ENCODE measurements at regions not wholly inside any gene's neighbourhood (a gene's known extent, or its start where the extent isn't known, plus 50 kb on each side); places are given as distances from the start of the nearest gene placed in this dataset.

GRCh38 chr9:108519437-108519836 lies 336.3 kb downstream of the ACTL7B start:
- H3K27me3 ChIP-seq (ENCODE audit: insufficient read depth, low read length) = no peaks in the 10 kb centered on the region
- no peak overlapping the region for H3K4me2 ChIP-seq (ENCODE audit: insufficient read depth, insufficient read length, low read length)
- H2BK120ac ChIP-seq (ENCODE audit: low read depth, low read length, poor library complexity, severe bottlenecking) = no peak overlapping the region
- Mint-ChIP-seq H3K27ac (no peak overlapping the region), H3K9me3 (no peaks in the 10 kb centered on the region), H3K4me3 (no peak overlapping the region), H3K4me1 (no peaks in the 10 kb centered on the region), H3K27me3 (ENCODE audit: low read depth) (no peaks in the 10 kb centered on the region), H3K36me3 (ENCODE audit: insufficient read depth in 1 of 3, low read depth in 3 of 3) (no peaks in the 10 kb centered on the region)
- no peak overlapping the region for H3K23ac ChIP-seq (ENCODE audit: insufficient read length, low read depth, low read length)
- no peak overlapping the region for H2AFZ ChIP-seq (ENCODE audit: low read length)
- no peaks in the 10 kb centered on the region for H3K79me1 ChIP-seq (ENCODE audit: insufficient read depth, low read depth, low read length, poor library complexity, severe bottlenecking)
- no peak overlapping the region for H2AK5ac ChIP-seq (ENCODE audit: insufficient read length, low read length)
- no peak for DNase-seq
- no peak overlapping the region for H4K5ac ChIP-seq (ENCODE audit: insufficient read length, low read depth, low read length)
- H3K23me2 ChIP-seq (ENCODE audit: insufficient read length, low read depth, low read length, poor library complexity, severe bottlenecking) = no peaks in the 10 kb centered on the region
- no peak overlapping the region for H3K9ac ChIP-seq (ENCODE audit: extremely low read depth, insufficient read length, low read length)
- H3K9me3 ChIP-seq (ENCODE audit: control insufficient read depth, low read depth, low read length) = no peaks in the 10 kb centered on the region
- TF ChIP-seq CTCF (conservative IDR thresholded peaks at IDR 0.05) = no peak
- H3K18ac ChIP-seq (ENCODE audit: insufficient read length, low read depth, low read length) = no peak overlapping the region
- no CpG with 5 or more reads among the region's 2 CpGs for WGBS (ENCODE audit: extremely low coverage, insufficient read length, low lambda C conversion rate)
- H4K20me1 ChIP-seq (ENCODE audit: control insufficient read depth, insufficient read depth, insufficient read length) = no peaks in the 10 kb centered on the region
- H3K4ac ChIP-seq (ENCODE audit: low read depth, low read length) = no peak overlapping the region
- H3K79me2 ChIP-seq (ENCODE audit: insufficient read depth, low read length) = no peaks in the 10 kb centered on the region
- no peaks in the 10 kb centered on the region for H3K4me1 ChIP-seq (ENCODE audit: insufficient read depth, low read length)
- H2BK20ac ChIP-seq (ENCODE audit: low read depth, low read length, poor library complexity, severe bottlenecking) = no peak overlapping the region
- H3K56ac ChIP-seq (ENCODE audit: insufficient read length, low read depth, low read length) = no peak overlapping the region
- H4K8ac ChIP-seq (replicated peaks; ENCODE audit: insufficient read length, low read depth, low read length) = no peak overlapping the region
- H2BK5ac ChIP-seq (ENCODE audit: insufficient read length, low read length) = no peak overlapping the region
- H3T11ph ChIP-seq (ENCODE audit: low read length) = no peak overlapping the region
- no peak overlapping the region for H3K27ac ChIP-seq (ENCODE audit: insufficient read length, low read depth, low read length)
- H2BK12ac ChIP-seq (ENCODE audit: insufficient read length, low read depth, low read length) = no peak overlapping the region
- no peak overlapping the region for H2BK15ac ChIP-seq (ENCODE audit: low read depth, low read length)
- H4K91ac ChIP-seq (ENCODE audit: insufficient read length, low read depth, low read length) = no peak overlapping the region
- no peak overlapping the region for H3K14ac ChIP-seq (ENCODE audit: insufficient read depth, low read length)
